ENCODE measurements at regions not wholly inside any gene's neighbourhood (a gene's known extent, or its start where the extent isn't known, plus 50 kb on each side); places are given as distances from the start of the nearest gene placed in this dataset.

GRCh38 chr3:157819270-157820156 lies 286.7 kb downstream of the SHOX2 start:
- no peak for TF ChIP-seq POLR2AphosphoS5 (IDR thresholded peaks at IDR 0.05; ENCODE audit: low read depth, low read length)
- TF ChIP-seq, protein P1, sequence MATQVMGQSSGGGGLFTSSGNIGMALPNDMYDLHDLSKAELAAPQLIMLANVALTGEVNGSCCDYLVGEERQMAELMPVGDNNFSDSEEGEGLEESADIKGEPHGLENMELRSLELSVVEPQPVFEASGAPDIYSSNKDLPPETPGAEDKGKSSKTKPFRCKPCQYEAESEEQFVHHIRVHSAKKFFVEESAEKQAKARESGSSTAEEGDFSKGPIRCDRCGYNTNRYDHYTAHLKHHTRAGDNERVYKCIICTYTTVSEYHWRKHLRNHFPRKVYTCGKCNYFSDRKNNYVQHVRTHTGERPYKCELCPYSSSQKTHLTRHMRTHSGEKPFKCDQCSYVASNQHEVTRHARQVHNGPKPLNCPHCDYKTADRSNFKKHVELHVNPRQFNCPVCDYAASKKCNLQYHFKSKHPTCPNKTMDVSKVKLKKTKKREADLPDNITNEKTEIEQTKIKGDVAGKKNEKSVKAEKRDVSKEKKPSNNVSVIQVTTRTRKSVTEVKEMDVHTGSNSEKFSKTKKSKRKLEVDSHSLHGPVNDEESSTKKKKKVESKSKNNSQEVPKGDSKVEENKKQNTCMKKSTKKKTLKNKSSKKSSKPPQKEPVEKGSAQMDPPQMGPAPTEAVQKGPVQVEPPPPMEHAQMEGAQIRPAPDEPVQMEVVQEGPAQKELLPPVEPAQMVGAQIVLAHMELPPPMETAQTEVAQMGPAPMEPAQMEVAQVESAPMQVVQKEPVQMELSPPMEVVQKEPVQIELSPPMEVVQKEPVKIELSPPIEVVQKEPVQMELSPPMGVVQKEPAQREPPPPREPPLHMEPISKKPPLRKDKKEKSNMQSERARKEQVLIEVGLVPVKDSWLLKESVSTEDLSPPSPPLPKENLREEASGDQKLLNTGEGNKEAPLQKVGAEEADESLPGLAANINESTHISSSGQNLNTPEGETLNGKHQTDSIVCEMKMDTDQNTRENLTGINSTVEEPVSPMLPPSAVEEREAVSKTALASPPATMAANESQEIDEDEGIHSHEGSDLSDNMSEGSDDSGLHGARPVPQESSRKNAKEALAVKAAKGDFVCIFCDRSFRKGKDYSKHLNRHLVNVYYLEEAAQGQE (IDR thresholded peaks at IDR 0.05; ENCODE audit: insufficient read depth in 1 of 2, low read depth in 2 of 2, low read length in 2 of 2): no peak
- no peak for TF ChIP-seq SIN3A (IDR thresholded peaks at IDR 0.05; ENCODE audit: borderline replicate concordance, insufficient read depth, low read length)
- no peak for TF ChIP-seq TAF1 (IDR thresholded peaks at IDR 0.05; ENCODE audit: borderline replicate concordance, insufficient read depth, low read length)
- TF ChIP-seq FOXP2 (optimal IDR thresholded peaks at IDR 0.05; ENCODE audit: borderline replicate concordance, extremely low read depth, extremely low read length, insufficient read depth): no peak

DNA sequence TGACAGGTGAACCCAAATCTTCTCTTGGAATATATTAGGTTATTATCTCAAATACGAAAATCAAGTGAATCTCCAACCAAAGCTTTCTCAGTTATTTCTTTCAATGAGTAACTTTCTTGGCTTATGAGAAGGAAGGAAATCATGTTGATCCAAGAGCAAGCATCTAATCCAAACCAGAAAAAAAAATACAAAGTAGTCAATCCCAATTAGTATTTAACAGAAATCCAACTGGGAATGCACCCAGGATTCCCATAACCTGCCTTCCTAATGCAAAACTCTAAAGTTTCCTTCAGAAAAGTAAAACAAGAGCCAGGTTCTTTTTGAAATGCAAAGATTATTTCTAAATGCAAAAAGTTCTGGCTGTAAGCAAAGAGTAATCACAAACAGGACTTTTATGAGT lies 289.3 kb downstream of the SHOX2 start:
- TF ChIP-seq SIN3A (IDR thresholded peaks at IDR 0.05; ENCODE audit: borderline replicate concordance, insufficient read depth, low read length) (no peak), TAF1 (IDR thresholded peaks at IDR 0.05; ENCODE audit: borderline replicate concordance, insufficient read depth, low read length) (no peak), POLR2AphosphoS5 (IDR thresholded peaks at IDR 0.05; ENCODE audit: low read depth, low read length) (no peak), FOXP2 (optimal IDR thresholded peaks at IDR 0.05; ENCODE audit: borderline replicate concordance, extremely low read depth, extremely low read length, insufficient read depth) (no peak)
- TF ChIP-seq, protein P1 (IDR thresholded peaks at IDR 0.05; ENCODE audit: insufficient read depth in 1 of 2, low read depth in 2 of 2, low read length in 2 of 2): no peak

GRCh38 chr3:157816296-157816695 lies 289.9 kb downstream of the SHOX2 start:
- TF ChIP-seq TAF1 (IDR thresholded peaks at IDR 0.05; ENCODE audit: borderline replicate concordance, insufficient read depth, low read length) (no peak), POLR2AphosphoS5 (IDR thresholded peaks at IDR 0.05; ENCODE audit: low read depth, low read length) (no peak), FOXP2 (optimal IDR thresholded peaks at IDR 0.05; ENCODE audit: borderline replicate concordance, extremely low read depth, extremely low read length, insufficient read depth) (no peak), SIN3A (IDR thresholded peaks at IDR 0.05; ENCODE audit: borderline replicate concordance, insufficient read depth, low read length) (no peak)
- TF ChIP-seq, protein P1 (IDR thresholded peaks at IDR 0.05; ENCODE audit: insufficient read depth in 1 of 2, low read depth in 2 of 2, low read length in 2 of 2): no peak

- TF ChIP-seq FOXP2 (optimal IDR thresholded peaks at IDR 0.05; ENCODE audit: borderline replicate concordance, extremely low read depth, extremely low read length, insufficient read depth) (no peak), POLR2AphosphoS5 (IDR thresholded peaks at IDR 0.05; ENCODE audit: low read depth, low read length) (no peak), TAF1 (IDR thresholded peaks at IDR 0.05; ENCODE audit: borderline replicate concordance, insufficient read depth, low read length) (no peak), SIN3A (IDR thresholded peaks at IDR 0.05; ENCODE audit: borderline replicate concordance, insufficient read depth, low read length) (no peak)
- TF ChIP-seq, protein P1 (IDR thresholded peaks at IDR 0.05; ENCODE audit: insufficient read depth in 1 of 2, low read depth in 2 of 2, low read length in 2 of 2): no peak
These were observed 290.5 kb downstream of the SHOX2 start for GRCh38 chr3:157815739-157816138.
